ENCODE measurements at regions not wholly inside any gene's neighbourhood (a gene's known extent, or its start where the extent isn't known, plus 50 kb on each side); places are given as distances from the start of the nearest gene placed in this dataset.

GRCh38 chr22:34763496-34763895 lies 302.5 kb upstream of the ISX start:
- ChIA-PET POLR2A (no interaction called here), CTCF (no interaction called here)
- H3K9ac ChIP-seq (replicated peaks; ENCODE audit: extremely low read depth, insufficient read depth, low read length), result no peak overlapping the region
- peaks cover 11% of the 10 kb centered on the region for H3K9me3 ChIP-seq (replicated peaks; ENCODE audit: control insufficient read depth, insufficient read depth, low read length)
- FAIRE-seq, result no peak
- intact Hi-C loops (cut with micrococcal nuclease), result no loop called here
- H2AFZ ChIP-seq (ENCODE audit: low read depth, low read length), result no peak overlapping the region
- BruUV-seq (replicated peaks), result no TSS peak
- H3K4me3 ChIP-seq (replicated peaks in 1 of 3; ENCODE audit: insufficient read depth in 1 of 3, low read depth in 1 of 3, low read length in 3 of 3), result no peak overlapping the region
- no peak overlapping the region for H3K4me2 ChIP-seq (ENCODE audit: insufficient read depth, low read length)
- no peaks in the 10 kb centered on the region for H4K20me1 ChIP-seq (replicated peaks; ENCODE audit: control insufficient read depth, extremely low read depth, insufficient read depth, low read length)
- no peaks in the 10 kb centered on the region for H3K27me3 ChIP-seq (ENCODE audit: control insufficient read depth in 2 of 2, insufficient read depth in 2 of 2, low read length in 2 of 2)
- dilution Hi-C loops (cut with MboI; ENCODE audit: extremely low pct_ligation_motif_present, low sequenced_read_pairs), result no loop called here
- no peaks in the 10 kb centered on the region for H3K79me2 ChIP-seq (ENCODE audit: control insufficient read depth, insufficient read depth, low read length)
- H3K4me1 ChIP-seq (ENCODE audit: control insufficient read depth, extremely low read depth, insufficient read depth, low read length), result no peaks in the 10 kb centered on the region
- TF ChIP-seq, protein P1, sequence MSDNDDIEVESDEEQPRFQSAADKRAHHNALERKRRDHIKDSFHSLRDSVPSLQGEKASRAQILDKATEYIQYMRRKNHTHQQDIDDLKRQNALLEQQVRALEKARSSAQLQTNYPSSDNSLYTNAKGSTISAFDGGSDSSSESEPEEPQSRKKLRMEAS (IDR thresholded peaks at IDR 0.05; ENCODE audit: insufficient read depth, insufficient read length), result no peak
- TF ChIP-seq CTCF (IDR thresholded peaks at IDR 0.05; ENCODE audit: extremely low read depth in 1 of 2, insufficient read depth in 1 of 2, low read depth in 1 of 2, low read length in 2 of 2) (no peak), FOS (IDR thresholded peaks at IDR 0.05; ENCODE audit: borderline replicate concordance, insufficient read depth, low read length) (no peak), JUN (IDR thresholded peaks at IDR 0.05; ENCODE audit: borderline replicate concordance, insufficient read depth, insufficient read length, low read depth) (no peak), POLR2AphosphoS5 (IDR thresholded peaks at IDR 0.05; ENCODE audit: insufficient read depth, low read depth, low read length) (no peak), GATA2 (IDR thresholded peaks at IDR 0.05; ENCODE audit: insufficient read depth, insufficient read length, low read depth, low read length) (no peak), EZH2 (IDR thresholded peaks at IDR 0.05; ENCODE audit: borderline replicate concordance, low read depth, low read length, severe bottlenecking) (no peak), POLR2A (IDR thresholded peaks at IDR 0.05; ENCODE audit: low read depth, low read length) (no peak), MYC (IDR thresholded peaks at IDR 0.05; ENCODE audit: low read depth, low read length) (no peak)
- DNase-seq (ENCODE audit: low read depth, low spot score), result no peak
- no peak overlapping the region for H3K27ac ChIP-seq (ENCODE audit: insufficient read depth, low read depth, low read length)
- no peaks in the 10 kb centered on the region for H3K36me3 ChIP-seq (ENCODE audit: control insufficient read depth in 2 of 2, extremely low read depth in 1 of 2, insufficient read depth in 2 of 2, low read length in 2 of 2)
- no peaks in the 10 kb centered on the region for H3K9me1 ChIP-seq (replicated peaks; ENCODE audit: control insufficient read depth, extremely low read depth, insufficient read depth, low read length)

All from endothelial cell of umbilical vein (primary cell).